Spinal cord (tissue), 9 donors: ENCODE measurements at regions not wholly inside any gene's neighbourhood (a gene's known extent, or its start where the extent isn't known, plus 50 kb on each side); places are given as distances from the start of the nearest gene placed in this dataset.

Experiments used
- DNase-seq, 6 donors: peaks; one replicate each; pipeline versions ENCODE4 v3.0.0 to v3.0.0-alpha.2; 2013 to 2015; ENCODE audit warnings: low spot score in 6 of 6, low read depth in 4 of 6
- H3K27ac ChIP-seq: one replicate; pipeline ENCODE4 v1.5.1; 2013; ENCODE audit warnings: low read depth, low read length, control low read depth
- H3K27me3 ChIP-seq: one replicate; pipeline ENCODE4 v1.6.1; 2013; ENCODE audit warnings: low read length; ENCODE audit not compliant: control insufficient read depth, insufficient read depth
- H3K36me3 ChIP-seq: one replicate; pipeline ENCODE4 v1.6.1; 2013; ENCODE audit warnings: low read length; ENCODE audit not compliant: control insufficient read depth, insufficient read depth
- H3K4me1 ChIP-seq: one replicate; pipeline ENCODE4 v1.6.1; 2013; ENCODE audit warnings: low read length; ENCODE audit not compliant: control insufficient read depth, insufficient read depth
- H3K4me3 ChIP-seq: one replicate; pipeline ENCODE4 v1.5.1; 2013; ENCODE audit warnings: low read depth, low read length, control low read depth
- H3K9me3 ChIP-seq: one replicate; pipeline ENCODE4 v1.6.1; 2013; ENCODE audit warnings: low read length; ENCODE audit not compliant: control insufficient read depth, insufficient read depth
- WGBS: methylation state at CpG from one replicate; pipeline ENCODE4 v1.1.5; 2013; ENCODE audit warnings: missing lambda C conversion rate; ENCODE audit not compliant: insufficient coverage; 5-methylcytosine and 5-hydroxymethylcytosine counted together
- donor health status: healthy.

DNA sequence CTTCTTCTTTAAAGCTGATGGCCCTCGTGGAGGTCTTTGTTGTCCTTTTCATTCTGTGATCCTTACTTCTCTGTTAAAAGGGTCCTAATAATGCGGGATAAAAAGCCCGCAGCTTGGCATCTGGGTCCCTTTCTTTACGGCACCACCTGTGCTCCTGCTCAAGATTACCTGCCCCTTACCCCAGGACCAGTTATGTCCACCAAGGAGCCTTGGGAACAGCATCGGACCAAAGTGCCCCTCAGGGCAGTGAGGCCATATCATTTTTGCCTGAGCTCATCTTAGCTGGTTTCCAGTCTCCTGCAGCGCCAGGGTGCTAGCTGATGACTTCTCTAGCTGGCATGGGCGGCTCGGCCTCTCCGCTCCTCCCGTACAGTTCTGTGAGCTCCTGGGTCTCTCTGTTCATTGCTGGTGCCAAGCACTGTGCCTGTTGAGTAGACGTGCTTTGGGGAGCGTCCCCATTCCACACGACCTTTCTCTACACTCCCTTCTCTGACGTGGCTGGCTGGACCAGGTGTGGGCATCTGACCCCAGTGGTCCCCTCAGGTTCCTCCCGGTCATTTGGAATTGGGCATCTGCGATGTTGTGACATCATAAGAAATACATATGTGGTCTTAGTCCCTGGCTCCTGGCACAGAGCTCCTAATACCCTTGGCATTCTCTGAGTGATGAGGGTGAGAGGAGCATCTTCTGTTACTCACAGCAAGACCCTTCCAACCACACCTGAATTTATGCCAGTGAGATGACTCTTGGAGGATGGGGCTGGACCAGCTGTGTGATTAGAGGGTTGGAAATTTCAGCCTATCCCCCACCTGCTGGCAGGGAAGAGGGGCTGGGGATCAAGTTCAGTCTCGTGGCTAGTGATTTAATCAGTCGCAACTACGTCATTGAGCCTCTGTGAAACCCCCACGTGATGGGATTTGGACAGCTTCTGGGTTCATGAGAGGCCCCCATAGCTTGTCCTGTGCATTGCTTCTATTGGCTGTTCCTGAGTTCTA, 134.2 kb upstream of the HS6ST1 start:
- H3K36me3 ChIP-seq: no peaks in the 10 kb centered on the region
- H3K27me3 ChIP-seq: no peaks in the 10 kb centered on the region
- 98% methylated on average over 12 of the region's 20 CpGs for WGBS
- DNase-seq: no peak
- no peak overlapping the region for H3K4me3 ChIP-seq
- peaks cover 33% of the 10 kb centered on the region for H3K4me1 ChIP-seq
- no peak overlapping the region for H3K27ac ChIP-seq
- H3K9me3 ChIP-seq: no peaks in the 10 kb centered on the region

GRCh38 chr2:128454980-128455720, 136.5 kb upstream of the HS6ST1 start:
- Histone ChIP-seq H3K4me1 (peaks cover 17% of the 10 kb centered on the region), H3K27ac (no peak overlapping the region), H3K9me3 (no peaks in the 10 kb centered on the region), H3K27me3 (no peaks in the 10 kb centered on the region), H3K36me3 (no peaks in the 10 kb centered on the region), H3K4me3 (no peak overlapping the region)
- WGBS: 87% methylated on average over 10 of the region's 12 CpGs
- DNase-seq: no peak

DNA sequence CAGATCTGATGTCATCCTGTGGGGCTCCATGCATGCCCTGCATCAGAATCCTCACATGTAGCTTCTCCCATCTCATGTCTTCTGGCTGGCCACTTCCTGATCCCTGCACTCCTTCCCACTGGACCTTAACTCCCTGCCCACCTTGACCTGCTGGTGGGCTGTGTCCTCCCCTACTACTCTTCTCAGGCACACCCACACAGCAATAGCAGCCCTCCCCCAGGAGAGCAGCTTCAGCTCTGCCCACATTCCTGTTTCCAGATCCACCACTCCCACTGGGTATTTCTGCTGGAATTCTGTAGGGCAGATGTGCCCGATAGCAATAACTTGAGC, 137.0 kb upstream of the HS6ST1 start:
- Histone ChIP-seq H3K27me3 (no peaks in the 10 kb centered on the region), H3K36me3 (no peaks in the 10 kb centered on the region), H3K9me3 (no peaks in the 10 kb centered on the region), H3K4me1 (peaks cover 12% of the 10 kb centered on the region), H3K27ac (no peak overlapping the region), H3K4me3 (no peak overlapping the region)
- WGBS: 100% methylated on average over 1 of the region's 1 CpG
- DNase-seq: no peak

DNA sequence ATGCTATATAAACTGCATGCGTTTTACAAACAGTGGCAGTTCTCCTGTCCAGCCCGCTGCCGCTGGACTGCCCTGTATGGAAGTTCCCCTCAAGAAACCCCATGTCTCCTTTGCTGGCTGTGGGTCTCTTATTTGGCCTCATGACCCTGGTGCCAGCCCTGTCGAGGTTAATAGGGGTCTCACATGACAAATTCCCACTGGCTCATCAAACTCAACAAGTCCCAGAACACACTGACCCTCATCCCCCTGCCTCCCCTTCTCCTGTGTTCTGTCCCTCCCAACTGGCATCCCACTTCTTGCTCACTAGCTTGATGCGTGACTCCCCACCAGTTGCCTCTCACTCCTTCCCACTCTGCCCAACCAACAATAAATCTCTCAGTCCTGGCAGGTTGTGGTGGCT, 137.6 kb upstream of the HS6ST1 start:
- Histone ChIP-seq H3K4me3 (no peak overlapping the region), H3K27ac (no peak overlapping the region), H3K4me1 (peaks cover 6% of the 10 kb centered on the region), H3K27me3 (no peaks in the 10 kb centered on the region), H3K36me3 (no peaks in the 10 kb centered on the region), H3K9me3 (no peaks in the 10 kb centered on the region)
- 96% methylated on average over 5 of the region's 5 CpGs for WGBS
- DNase-seq: no peak

GRCh38 chr2:128457006-128457604, 138.4 kb upstream of the HS6ST1 start:
- Histone ChIP-seq H3K36me3 (no peaks in the 10 kb centered on the region), H3K27ac (no peak overlapping the region), H3K9me3 (no peaks in the 10 kb centered on the region), H3K4me3 (no peak overlapping the region), H3K27me3 (no peaks in the 10 kb centered on the region), H3K4me1 (no peaks in the 10 kb centered on the region)
- DNase-seq: no peak
- 93% methylated on average over 3 of the region's 4 CpGs for WGBS

GRCh38 chr2:128457716-128458115, 139.0 kb upstream of the HS6ST1 start:
- Histone ChIP-seq H3K36me3 (no peaks in the 10 kb centered on the region), H3K4me3 (no peak overlapping the region), H3K27me3 (no peaks in the 10 kb centered on the region), H3K4me1 (no peaks in the 10 kb centered on the region), H3K9me3 (no peaks in the 10 kb centered on the region), H3K27ac (no peak overlapping the region)
- DNase-seq: no peak
- 40% methylated on average over 1 of the region's 5 CpGs for WGBS

DNA sequence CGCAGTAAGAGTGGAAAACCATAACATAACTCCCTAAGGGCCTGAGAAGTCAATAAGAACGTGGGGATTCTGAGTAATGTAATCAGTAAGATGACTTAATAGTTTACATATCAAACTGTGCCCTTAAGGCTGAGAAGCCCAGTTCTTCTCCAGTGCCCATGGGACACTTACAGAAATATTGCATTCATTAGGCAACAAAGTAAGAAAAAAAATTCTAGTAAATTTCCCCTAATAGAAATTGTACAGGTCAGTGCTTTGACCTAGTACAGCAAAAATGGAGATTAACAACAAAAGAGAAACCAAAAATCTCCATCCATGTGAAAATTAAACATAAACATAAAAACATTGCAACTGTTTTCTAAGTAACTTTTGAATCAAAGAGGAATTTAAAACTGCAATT, 139.8 kb upstream of the HS6ST1 start:
- no peak for DNase-seq
- Histone ChIP-seq H3K27me3 (no peaks in the 10 kb centered on the region), H3K36me3 (no peaks in the 10 kb centered on the region), H3K9me3 (no peaks in the 10 kb centered on the region), H3K27ac (no peak overlapping the region), H3K4me3 (no peak overlapping the region), H3K4me1 (no peaks in the 10 kb centered on the region)
- WGBS: no CpG with 5 or more reads among the region's 2 CpGs

- WGBS: 100% methylated on average over 1 of the region's 1 CpG
- H3K36me3 ChIP-seq: no peaks in the 10 kb centered on the region
- H3K4me3 ChIP-seq: no peak overlapping the region
- H3K27ac ChIP-seq: no peak overlapping the region
- H3K4me1 ChIP-seq: peaks cover 3% of the 10 kb centered on the region
- DNase-seq: no peak
- peaks cover under 1% of the 10 kb centered on the region for H3K9me3 ChIP-seq
- no peaks in the 10 kb centered on the region for H3K27me3 ChIP-seq
Observed at GRCh38 chr2:128464456-128464855, 145.8 kb upstream of the HS6ST1 start.

GRCh38 chr2:128465246-128466170, 146.8 kb upstream of the HS6ST1 start:
- Histone ChIP-seq H3K36me3 (no peaks in the 10 kb centered on the region), H3K27me3 (no peaks in the 10 kb centered on the region), H3K4me3 (no peak overlapping the region), H3K27ac (no peak overlapping the region), H3K9me3 (peaks cover 5% of the 10 kb centered on the region), H3K4me1 (peaks cover 3% of the 10 kb centered on the region)
- WGBS: 100% methylated on average over 2 of the region's 4 CpGs
- no peak for DNase-seq
